Left kidney (tissue), 1 donor: ENCODE measurements at regions not wholly inside any gene's neighbourhood (a gene's known extent, or its start where the extent isn't known, plus 50 kb on each side); places are given as distances from the start of the nearest gene placed in this dataset.

Experiments
- DNase-seq: peaks from one replicate; pipeline ENCODE4 v3.0.0-alpha.2; 2013

DNA sequence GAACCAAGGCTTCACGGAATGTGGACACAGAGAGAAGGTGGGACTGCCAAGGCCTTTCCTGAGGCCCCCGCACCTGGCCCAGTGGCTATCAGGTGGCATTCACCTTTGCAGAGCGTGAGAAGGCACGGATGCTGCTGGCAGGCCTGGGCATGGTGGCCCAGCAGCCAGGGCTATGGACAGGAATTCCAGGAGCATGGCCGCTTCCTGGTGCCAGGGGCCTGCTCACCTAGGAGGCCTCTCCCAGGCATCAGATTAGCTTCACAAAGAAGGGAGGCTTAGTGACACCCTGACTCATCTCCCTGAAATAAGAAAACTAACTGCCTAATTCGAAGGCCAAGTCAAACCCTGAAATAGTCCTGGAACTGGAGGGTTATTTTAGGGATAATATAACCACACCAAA is 155.8 kb downstream of the TEX29 start:
- no peak for DNase-seq

DNA sequence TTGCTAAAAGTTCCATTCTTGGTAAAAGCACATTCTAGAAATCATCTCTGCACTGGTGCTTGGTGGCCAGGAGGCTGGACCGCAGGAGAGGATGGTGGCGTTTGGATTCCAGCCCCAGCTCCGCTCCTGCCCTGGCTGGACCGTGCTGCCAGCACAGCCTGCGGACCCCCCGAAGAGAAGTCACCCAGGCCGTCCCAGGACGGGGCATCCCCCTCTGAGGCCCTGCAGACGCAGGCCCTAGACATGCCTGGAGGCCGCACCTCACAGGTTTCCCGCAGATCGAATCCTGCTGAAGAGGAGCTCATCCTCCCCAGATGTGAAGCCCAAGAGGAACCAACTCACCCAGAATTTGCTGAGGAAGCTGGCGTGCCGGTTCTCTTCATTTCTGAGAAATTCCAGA is 159.0 kb downstream of the TEX29 start:
- DNase-seq, result no peak

DNA sequence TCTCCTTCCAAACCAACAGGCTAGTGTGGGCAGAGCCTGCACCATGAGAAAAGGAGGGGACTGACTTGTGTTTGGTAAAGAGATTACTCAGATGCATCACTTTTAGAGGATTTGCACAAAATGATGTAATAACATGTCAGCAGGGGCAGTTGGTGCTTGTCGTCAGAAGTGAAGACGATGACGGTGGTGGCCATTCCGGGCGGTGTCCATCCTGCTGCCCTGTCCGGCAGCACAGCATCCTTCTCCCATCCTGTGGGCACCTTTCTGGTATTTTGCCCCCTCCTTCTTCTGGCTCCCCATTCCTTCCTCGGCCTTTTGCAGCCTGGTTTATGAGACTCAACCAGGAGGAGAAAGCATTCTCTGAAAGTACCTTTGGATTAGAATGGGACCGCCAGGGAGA is 160.1 kb downstream of the TEX29 start:
- DNase-seq, result no peak

DNA sequence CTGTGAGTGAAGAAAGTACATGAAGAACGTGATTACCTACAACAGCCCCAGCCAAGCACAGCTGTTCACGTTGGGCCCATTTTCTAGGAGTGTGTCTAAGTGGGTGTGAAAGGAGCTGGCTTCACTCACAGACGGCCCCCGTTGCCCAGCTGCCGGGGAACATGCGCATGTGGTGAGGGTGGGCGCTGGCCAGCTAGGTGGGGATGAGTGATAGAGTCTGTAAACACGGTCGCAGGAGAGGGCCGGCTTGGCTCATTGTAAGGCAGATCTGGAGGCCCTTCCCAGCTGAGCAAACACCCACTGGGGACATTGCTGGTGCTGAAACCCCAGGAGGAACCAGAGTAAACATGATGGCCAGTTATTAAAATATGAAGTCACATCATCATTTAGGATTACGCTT is 160.5 kb downstream of the TEX29 start:
- DNase-seq, result no peak

DNA sequence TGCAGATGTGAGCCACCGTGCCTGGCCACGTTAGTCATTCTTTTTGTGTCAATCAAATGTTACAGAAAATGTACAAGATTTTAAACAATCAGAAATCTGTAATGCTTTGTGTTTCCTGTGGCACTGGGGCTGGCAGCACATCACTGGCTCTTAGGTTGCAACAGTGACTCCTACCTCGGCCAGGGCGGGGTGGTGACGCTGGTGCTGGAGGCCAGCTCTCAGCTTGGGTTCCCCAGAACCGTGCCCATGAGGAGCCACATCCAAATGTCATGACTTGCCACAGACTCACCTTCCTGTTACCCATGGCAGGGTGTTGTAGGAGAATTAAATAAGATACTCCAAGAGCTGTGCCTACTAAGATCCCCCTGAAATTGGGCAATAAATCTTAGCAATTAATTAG is 161.7 kb downstream of the TEX29 start:
- no peak for DNase-seq

DNA sequence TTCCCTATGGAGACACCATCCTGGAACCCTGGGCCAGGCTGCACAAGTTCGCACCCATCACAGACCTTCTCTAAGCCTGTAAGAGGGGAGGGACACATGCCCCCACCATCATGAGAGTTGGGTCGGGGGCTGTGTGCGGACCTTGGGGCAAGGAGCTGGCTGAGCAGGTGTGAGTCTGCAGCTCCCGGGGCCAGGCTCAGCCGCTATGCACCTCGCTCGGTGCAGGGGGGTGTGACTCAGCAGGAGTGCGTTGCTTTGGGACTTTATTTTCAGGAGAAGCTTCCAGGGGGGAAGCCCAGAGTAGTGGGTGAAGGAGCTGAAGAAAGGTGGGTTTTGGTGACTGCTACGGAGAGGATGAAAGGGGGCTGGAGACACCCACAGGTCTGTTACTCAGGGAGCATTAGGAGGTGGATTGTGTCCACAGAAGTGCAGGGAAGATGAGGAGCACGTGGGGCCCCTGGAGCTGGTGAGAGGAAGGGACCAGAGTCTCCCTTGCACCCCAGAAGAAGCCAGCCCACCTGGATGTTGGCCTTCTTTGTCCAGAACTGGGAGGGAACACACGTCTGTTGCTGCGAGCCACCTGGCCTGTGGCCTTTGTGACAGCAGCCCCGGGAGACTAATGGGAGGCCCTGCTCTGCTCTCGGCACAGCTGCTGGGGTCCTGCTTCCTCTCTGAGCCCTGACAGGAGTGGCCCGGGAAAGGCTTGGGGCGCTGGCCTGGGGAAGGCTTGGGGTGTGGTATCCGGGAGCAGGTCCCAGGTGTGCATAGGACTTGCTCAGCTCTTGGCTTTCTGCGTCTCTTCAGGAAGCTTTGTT is 162.6 kb downstream of the TEX29 start:
- DNase-seq, result no peak

DNA sequence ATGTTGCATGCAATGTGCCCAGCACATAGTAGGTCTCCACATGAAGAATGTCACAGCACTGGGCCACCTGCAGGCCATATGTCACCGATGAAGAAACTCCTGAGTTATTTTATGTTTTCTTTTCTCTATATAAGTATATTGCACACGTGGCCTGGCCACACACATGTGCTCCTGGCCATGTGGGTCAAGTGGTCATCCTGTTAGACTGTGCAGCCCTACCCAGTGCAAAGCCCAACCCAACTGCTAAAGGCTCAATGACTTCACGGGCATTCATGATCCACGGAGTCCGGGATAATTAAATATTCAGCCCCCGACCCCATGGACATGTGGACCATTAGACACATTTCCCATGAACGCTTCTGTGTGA is 163.2 kb downstream of the TEX29 start:
- no peak for DNase-seq

DNA sequence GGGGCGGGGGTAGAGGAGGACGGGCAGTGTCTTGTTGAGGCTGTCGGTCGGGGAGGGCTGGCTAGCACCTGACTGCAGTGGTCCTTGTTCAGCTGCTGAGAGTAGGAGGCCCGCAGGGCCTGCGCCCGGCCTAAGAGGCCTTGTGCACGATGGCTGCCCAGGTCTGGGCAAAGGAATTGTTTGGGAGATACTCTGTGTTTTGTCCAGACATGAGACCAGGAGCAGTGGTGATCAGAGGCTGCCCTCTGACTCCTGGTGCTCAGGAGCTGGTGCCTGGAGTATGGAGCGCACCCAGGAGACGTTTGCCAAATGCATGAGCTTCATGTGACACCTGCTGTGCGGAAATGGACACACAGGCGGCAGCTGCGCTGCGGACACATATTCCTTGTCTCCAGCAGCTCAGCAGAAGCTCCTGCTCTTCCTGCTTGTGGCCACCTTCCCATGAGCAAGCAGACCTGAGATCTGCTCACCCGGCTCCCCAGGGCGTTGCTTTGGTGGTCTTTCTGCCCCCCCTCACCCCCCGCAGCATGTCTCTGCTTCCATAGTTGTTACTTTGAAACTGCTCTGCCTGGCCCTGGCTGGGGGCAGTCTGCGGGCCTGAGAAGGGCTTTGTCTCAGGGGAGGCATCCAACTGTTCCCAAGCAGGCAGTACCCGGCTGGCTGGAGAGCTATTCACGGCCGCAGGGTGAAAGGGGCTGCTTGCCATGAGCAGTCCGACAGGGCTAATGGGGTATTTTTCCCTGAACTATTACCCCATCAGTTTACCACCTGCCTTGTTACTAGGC is 163.9 kb downstream of the TEX29 start:
- DNase-seq, result no peak

DNA sequence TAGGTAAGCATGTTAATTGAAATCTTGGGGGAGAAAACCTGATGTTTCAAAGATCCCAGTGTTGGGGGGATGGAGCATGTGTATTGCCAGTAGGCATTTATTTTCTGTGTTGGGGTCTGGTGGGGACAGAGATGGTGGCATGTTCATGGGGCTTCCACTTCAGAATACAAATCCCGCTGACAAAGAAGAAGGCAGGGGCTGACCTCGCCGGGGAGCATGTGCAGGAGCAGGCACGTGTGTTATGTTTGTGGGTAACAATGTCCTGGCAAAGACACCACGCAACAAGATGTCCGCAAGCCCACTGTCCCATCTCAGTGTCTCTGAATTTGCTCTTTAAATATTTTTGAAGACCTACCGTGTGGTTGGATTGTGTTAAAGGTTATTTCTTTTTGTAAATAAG is 164.5 kb downstream of the TEX29 start:
- no peak for DNase-seq

DNA sequence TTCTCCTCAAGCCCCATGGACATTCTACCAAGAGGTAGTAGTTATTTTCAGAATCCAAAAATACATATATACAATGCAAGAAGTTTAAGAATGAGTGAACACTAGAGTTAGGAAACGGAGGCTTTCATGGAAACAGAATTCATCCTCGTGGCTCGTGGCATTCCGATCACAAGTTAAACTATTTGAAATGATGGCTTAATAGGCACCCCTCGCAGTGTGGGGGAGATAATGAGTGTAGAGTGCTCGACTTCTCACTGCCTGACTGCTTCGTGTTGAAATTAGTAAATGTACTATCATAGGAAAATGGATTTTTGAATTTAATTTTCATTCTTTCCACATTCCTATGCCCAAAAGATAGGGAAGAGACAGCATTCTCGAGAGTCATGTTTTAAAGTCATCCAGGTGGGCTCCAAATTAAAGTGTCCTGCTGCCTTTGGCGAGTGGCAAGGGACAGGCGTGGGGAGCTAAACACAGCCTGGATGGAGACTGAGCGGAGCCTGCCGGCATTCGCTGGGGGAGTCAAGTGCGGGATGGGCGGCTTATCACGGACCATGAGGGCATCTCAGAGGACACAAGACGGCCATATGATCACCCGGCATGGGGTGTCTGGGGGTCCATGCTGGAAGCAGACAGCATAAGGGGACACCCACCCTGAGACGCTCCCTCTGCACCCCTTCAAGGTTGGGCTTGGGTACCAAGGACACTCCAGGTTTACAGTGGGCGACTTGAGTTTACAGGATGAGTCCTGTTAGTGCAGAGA is 165.2 kb downstream of the TEX29 start:
- no peak for DNase-seq

DNA sequence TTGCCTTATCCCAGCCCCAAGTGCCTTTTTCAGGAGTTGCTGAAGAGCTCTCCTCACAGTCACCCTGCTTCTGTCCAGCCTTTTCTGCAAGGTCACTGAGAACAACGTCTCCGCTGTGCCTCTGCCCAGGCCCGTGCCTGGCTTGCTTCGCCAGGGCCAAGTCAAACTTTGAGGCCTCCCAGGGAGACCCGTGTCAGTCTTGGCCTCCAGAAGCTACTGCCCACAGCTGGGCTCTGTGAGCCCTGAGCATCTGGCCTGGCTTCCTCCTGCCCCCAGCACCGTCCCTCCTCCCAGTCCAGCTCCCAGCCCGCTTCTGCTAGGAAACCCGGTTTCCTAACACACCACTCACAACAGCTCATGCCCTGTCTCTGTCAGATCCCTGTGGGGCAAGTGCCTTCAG is 165.9 kb downstream of the TEX29 start:
- DNase-seq, result no peak

DNA sequence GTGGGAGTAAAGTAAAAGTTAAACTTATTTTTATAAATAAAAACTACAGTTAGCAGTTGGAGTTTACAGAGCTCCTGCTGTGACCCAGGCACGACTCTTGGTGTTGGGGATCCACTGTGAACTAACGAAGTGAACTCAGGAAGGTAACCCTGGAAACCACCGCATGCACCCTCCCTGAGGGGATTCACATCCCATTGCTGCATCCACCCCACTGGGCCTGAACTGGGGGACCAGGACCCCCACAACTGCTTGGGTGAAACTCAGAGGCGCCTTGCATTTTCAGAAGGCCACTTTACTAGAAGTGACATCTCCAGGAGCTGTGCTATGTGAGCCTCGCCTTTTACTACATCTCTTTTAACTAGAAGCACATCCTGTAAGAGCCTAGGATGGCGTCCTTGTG is 166.4 kb downstream of the TEX29 start:
- DNase-seq, result no peak

DNA sequence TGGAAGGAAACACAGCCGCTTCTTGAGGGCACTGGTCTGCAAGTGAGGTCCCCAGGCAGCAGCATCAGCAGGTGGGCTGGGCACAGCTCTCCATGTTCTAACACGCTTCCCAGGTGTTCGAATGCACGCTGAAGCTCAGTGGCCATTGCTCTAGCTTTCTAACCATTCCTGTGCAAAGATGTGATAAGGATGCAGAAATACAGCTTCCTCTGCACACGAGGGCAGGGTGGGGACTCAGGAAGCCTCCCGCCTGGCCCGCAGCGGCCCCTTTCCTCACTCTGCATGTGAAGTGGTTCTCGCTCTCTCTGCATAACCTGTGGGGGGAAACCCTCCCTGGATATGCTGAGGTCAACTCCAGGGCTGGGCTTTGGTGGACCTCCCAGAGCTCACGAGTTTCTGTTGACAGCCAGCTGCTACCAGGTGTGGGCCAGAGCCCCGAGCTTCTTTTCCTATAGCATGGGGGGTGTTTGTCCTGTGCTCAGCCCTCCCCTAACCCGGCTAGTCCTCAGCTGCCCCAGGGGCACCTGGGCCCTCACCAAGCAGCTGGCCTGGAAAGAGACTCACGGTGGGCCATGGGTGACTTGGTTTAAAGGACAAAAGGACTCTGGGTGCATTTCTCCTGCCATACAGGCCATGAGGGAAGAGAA is 168.2 kb downstream of the TEX29 start:
- DNase-seq, result no peak

DNA sequence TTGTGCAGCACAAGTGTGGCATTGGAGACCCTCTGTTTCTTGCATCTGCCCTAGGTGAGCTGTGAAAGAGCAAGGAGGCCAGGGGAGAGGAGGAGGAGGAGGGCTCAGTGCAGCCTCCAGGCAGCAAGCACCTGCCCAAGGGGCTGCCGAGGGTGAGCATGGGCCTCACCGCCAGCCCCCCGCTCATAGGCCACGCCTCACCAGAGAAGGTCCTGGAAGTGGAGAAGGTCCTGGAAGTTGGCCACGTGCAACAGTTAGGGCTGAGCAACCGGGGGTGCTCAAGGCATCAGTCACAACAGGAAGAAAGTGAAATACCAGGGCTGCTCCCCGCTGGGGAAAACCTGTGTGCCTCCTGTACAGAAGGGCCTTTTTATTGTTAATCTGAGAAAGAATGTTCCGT is 168.9 kb downstream of the TEX29 start:
- no peak for DNase-seq

DNA sequence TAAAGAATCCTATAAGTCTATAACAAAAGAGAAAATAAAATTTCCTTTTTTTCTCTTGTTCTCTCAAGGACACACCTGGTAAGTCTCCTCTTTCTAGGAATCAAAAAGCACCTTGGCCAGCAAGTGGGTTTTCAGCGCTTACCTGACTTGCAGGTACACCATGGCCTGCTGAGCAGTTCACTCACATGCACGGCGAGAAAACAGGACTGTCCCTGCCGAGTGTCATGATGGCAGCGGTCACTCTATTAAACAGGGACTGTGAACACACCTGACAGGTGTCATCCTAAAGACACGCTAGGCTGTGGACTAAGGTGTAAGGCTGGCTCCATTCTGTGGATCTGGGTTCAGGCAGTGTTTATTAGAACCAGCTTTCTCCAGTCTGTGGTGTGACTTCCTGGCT is 170.2 kb downstream of the TEX29 start:
- DNase-seq, result no peak

DNA sequence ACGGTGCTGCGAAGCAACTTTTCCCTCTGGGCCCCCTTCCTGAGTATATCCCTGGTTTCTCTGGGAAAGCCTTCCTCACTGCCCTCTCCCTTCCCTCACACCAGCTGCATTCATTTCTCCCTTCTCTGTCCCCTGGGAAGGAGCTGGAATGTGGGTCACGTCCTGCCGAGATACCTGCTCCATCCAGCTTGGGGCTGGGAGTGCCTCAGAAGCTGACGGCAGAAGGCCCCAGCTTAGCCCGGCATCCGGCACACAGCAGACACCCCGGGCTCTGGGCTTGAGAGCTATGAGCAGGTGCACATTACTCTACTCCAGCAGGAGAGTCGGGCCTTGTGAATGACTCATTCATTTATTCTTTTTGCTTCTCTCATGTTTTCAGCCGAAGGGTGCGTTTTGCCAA is 170.6 kb downstream of the TEX29 start:
- DNase-seq, result no peak

DNA sequence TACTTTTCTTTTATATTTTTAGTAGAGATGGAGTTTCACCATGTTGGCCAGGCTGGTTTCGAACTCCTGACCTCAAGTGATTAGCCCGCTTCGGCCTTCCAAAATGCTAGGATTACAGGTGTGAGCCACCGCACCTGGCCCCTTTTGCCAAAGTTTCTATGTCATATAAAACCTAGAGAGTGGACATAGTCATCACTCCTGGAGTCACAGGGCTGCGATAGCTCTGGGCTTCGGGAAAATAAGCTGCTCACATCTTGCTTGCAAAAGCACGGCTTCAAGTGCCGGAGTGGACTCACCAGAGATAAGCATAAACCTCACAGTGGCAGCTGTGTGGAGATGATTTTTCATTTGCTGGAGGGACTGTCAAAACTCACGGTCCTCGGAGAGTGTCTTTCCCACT is 171.2 kb downstream of the TEX29 start:
- no peak for DNase-seq

DNA sequence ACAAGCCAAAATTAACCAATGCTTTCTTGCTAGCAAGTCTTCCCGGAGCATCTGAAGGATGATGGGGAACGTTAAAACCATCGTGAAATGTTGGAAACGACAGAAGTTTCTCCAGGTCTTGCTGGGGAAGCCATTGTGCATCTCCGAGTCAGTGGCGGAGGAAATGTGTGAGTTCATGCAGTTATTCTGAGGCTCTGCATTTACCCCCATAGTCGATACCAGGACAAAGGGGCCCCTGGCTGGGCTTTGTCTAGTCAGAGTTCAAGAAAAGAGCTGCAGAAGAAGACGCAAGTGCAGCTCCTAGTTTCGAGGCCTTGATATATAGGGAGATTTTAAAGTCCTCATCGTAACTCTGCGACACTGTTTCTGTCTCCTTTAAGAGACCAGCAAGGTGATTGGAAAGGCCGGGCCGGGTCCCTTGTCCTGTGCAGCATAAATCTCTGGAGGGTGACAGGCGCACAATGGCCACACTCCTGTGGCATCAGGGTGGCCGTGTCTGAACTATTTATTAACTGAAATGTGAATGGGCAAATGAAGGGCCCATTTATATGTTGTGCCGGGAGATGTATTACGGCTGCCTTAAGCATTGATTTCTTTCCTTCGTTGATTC is 172.0 kb downstream of the TEX29 start:
- DNase-seq, result no peak

DNA sequence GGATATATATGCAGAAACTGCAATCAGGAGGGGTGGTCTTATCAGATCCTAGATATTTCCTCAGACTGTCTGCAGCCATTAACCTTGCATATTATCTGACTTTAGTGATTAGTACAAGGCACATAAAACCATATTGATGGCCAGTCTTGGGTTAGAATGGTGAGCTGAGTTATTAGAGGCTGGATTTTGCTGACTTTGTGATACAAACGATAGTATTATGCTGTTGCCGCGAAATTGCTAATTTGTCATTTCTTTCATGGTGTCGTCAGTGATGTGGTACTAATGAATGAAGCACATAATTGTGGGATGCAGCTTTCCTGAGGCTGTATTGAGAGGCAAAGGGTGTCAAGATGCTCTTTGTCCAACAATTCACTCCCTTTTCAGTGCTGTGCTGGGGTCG is 172.5 kb downstream of the TEX29 start:
- DNase-seq, result no peak

DNA sequence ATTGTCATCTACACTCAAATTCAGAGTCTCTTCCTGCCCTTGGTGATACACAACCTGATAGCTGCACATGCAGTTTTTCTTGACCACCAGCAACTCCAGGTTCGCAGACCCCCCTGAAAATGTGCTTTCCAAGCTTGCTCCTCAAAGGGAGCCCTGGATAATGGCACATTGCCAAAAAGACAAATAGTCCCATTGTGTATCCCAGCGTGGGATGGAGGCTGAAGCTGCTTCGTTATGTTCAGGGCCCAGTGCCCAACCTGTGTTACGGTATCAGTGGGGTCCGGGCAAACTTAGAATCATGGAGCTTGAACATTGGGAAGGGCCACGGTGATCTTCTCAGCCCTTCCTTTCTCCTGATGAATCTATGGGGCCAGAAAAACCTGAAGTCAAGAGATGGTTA is 173.0 kb downstream of the TEX29 start:
- no peak for DNase-seq

DNA sequence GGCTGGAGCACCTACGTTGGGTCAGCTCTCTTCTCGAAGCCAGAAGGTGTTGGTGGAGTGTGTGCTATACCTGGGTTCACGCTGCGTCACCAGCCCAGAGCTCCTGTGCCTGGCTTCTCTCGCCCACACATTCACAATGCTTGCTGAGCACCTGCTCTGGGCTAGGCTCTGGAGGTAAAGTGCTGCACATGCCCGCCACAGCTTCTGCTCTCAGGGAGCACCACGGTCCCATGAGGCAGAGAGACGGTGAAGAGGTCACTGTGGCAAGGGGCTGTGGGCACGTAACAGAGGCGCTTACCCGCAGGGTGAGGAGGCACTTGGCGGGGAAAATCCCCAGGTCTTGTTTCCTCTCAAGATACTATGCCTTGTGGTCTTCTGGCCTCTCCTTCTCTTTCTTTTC is 174.2 kb downstream of the TEX29 start:
- DNase-seq, result no peak
